Body of pancreas (tissue), 4 donors: ENCODE measurements at regions not wholly inside any gene's neighbourhood (a gene's known extent, or its start where the extent isn't known, plus 50 kb on each side); places are given as distances from the start of the nearest gene placed in this dataset.

Source experiments
- POLR2A ChIP-seq, 3 donors: fragments of 450-650 bp; IDR thresholded peaks; one replicate each; pipeline ENCODE4 v1.6.1; 2016; ENCODE audit warnings: antibody characterized with exemption in 3 of 3, mild to moderate bottlenecking in 2 of 3
- TF ChIP-seq, protein P1 (sequence below), 7 experiments: fragments of 450-650 bp in 4 of 7; fragments of 200-600 bp in 3 of 7; sonication (generic) in 3 of 7; IDR thresholded peaks; one replicate each; pipeline ENCODE4 v1.5.1; 2016 to 2019; ENCODE audit warnings: antibody characterized with exemption in 7 of 7

DNA sequence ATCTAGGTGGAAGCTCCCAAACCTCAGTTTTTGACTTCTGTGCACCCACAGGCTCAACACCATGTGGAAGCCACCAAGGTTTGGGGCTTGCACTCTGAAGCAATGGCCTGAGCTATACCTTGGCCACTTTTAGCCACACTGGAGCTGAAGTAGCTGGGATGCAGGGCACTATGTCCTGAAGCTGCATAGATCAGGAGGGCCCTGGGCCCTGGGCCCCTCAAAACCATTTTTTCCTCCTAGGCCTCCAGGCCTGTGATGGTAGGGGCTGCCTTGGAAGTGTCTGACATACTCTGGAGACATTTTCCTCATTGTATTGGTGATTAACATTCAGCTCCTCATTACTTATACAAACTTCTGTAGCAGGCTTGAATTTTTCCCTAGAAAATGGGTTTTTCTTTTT lies 273.7 kb downstream of the FGF9 start:
- TF ChIP-seq, protein P1, sequence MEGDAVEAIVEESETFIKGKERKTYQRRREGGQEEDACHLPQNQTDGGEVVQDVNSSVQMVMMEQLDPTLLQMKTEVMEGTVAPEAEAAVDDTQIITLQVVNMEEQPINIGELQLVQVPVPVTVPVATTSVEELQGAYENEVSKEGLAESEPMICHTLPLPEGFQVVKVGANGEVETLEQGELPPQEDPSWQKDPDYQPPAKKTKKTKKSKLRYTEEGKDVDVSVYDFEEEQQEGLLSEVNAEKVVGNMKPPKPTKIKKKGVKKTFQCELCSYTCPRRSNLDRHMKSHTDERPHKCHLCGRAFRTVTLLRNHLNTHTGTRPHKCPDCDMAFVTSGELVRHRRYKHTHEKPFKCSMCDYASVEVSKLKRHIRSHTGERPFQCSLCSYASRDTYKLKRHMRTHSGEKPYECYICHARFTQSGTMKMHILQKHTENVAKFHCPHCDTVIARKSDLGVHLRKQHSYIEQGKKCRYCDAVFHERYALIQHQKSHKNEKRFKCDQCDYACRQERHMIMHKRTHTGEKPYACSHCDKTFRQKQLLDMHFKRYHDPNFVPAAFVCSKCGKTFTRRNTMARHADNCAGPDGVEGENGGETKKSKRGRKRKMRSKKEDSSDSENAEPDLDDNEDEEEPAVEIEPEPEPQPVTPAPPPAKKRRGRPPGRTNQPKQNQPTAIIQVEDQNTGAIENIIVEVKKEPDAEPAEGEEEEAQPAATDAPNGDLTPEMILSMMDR (IDR thresholded peaks at IDR 0.05): no peak
- no peak for TF ChIP-seq POLR2A (IDR thresholded peaks at IDR 0.05)
